ENCODE measurements at regions not wholly inside any gene's neighbourhood (a gene's known extent, or its start where the extent isn't known, plus 50 kb on each side); places are given as distances from the start of the nearest gene placed in this dataset.

- no peaks in the 10 kb centered on the region for H3K36me3 ChIP-seq (replicated peaks in 1 of 2; ENCODE audit: control extremely low read depth in 1 of 2, control insufficient read depth in 1 of 2, extremely low read depth in 1 of 2, insufficient read depth in 2 of 2, low read length in 1 of 2)
- CTCF ChIA-PET = interaction anchor here (0.6 to 2.3 kb wide), 8 partner anchors 144 to 961 kb away, joined by 3 to 13 read pairs (median 8); no protein-coding TSS in a partner anchor
- H3K4me2 ChIP-seq (replicated peaks; ENCODE audit: low read depth, low read length, poor library complexity, severe bottlenecking) = peak overlapping the region; percentile 64
- peaks cover 20 to 26% of the 10 kb centered on the region in 2 donors for H3K4me1 ChIP-seq (ENCODE audit: control insufficient read depth in 2 of 2, insufficient read depth in 2 of 2, low read length in 2 of 2)
- Mint-ChIP-seq H3K27ac (no peak overlapping the region), H3K9me3 (ENCODE audit: insufficient read depth) (no peaks in the 10 kb centered on the region), H3K4me3 (peak overlapping the region; percentile 30), H3K4me1 (peaks cover 31% of the 10 kb centered on the region), H3K27me3 (no peaks in the 10 kb centered on the region)
- WGBS (ENCODE audit: insufficient coverage) = no CpG with 5 or more reads among the region's 5 CpGs
- H3K27me3 ChIP-seq (replicated peaks in 1 of 4; ENCODE audit: control extremely low read depth in 1 of 4, control insufficient read depth in 3 of 4, insufficient read depth in 4 of 4, low read length in 3 of 4) = no peaks in the 10 kb centered on the region
- no peak overlapping the region for H3K4me3 ChIP-seq (ENCODE audit: control extremely low read depth in 1 of 5, extremely low read depth in 1 of 5, insufficient read depth in 1 of 5, low read depth in 2 of 5, low read length in 4 of 5)
- H3K9ac ChIP-seq (ENCODE audit: low read length) = no peak overlapping the region
- DNase-seq (peak; percentile 64), ATAC-seq (ENCODE audit: low read depth) (no peak)
- no peaks in the 10 kb centered on the region for H3K79me2 ChIP-seq (ENCODE audit: control insufficient read depth, insufficient read depth, low read length)
- POLR2A ChIA-PET = no interaction called here
- intact Hi-C loops (cut with micrococcal nuclease) = loop anchor here (1.0 to 10.0 kb wide), 6 partner anchors 143 to 840 kb away; no protein-coding TSS in a partner anchor
- no peak overlapping the region for H3K27ac ChIP-seq (ENCODE audit: low read length in 2 of 2)
- no peaks in the 10 kb centered on the region for H4K20me1 ChIP-seq (ENCODE audit: control insufficient read depth, insufficient read depth, low read length, poor library complexity, severe bottlenecking)
- TF ChIP-seq CTCF (IDR thresholded peaks at IDR 0.05) (peak; percentile 93), EZH2 (IDR thresholded peaks at IDR 0.05; ENCODE audit: borderline replicate concordance, insufficient read depth, low read depth, low read length, poor library complexity, severe bottlenecking) (no peak)
- peaks cover 0 to 3% (median 0%) of the 10 kb centered on the region in 3 donors for H3K9me3 ChIP-seq (ENCODE audit: control extremely low read depth in 1 of 3, control insufficient read depth in 2 of 3, insufficient read depth in 1 of 3, low read length in 2 of 3)
- no peak overlapping the region for H2AFZ ChIP-seq (ENCODE audit: insufficient read depth, low read depth, low read length, poor library complexity, severe bottlenecking)
Observed at GRCh38 chr10:61284222-61284890, 168.8 kb downstream of the TMEM26 start.

- H3K9me3 Mint-ChIP-seq (ENCODE audit: insufficient read depth) = no peaks in the 10 kb centered on the region
- no peaks in the 10 kb centered on the region for H4K20me1 ChIP-seq (ENCODE audit: control insufficient read depth, insufficient read depth, low read length, poor library complexity, severe bottlenecking)
- DNase-seq (no peak), ATAC-seq (ENCODE audit: low read depth) (no peak)
- H3K79me2 ChIP-seq (ENCODE audit: control insufficient read depth, insufficient read depth, low read length) = no peaks in the 10 kb centered on the region
- H2AFZ ChIP-seq (ENCODE audit: insufficient read depth, low read depth, low read length, poor library complexity, severe bottlenecking) = no peak overlapping the region
- H3K9ac ChIP-seq (ENCODE audit: low read length) = no peak overlapping the region
- H3K4me1 ChIP-seq (ENCODE audit: control insufficient read depth in 2 of 2, insufficient read depth in 2 of 2, low read length in 2 of 2) = peaks cover 20 to 26% of the 10 kb centered on the region in 2 donors
- H3K4me2 ChIP-seq (replicated peaks; ENCODE audit: low read depth, low read length, poor library complexity, severe bottlenecking) = peak overlapping the region; percentile 64
- intact Hi-C loops (cut with micrococcal nuclease) = loop anchor here (1.0 to 10.0 kb wide), 6 partner anchors 142 to 839 kb away; no protein-coding TSS in a partner anchor
- H3K9me3 ChIP-seq (ENCODE audit: control extremely low read depth in 1 of 3, control insufficient read depth in 2 of 3, insufficient read depth in 1 of 3, low read length in 2 of 3) = peaks cover 0 to 3% (median 0%) of the 10 kb centered on the region in 3 donors
- H3K27me3 ChIP-seq (replicated peaks in 1 of 4; ENCODE audit: control extremely low read depth in 1 of 4, control insufficient read depth in 3 of 4, insufficient read depth in 4 of 4, low read length in 3 of 4) = no peaks in the 10 kb centered on the region
- H3K27ac Mint-ChIP-seq = no peak overlapping the region
- WGBS (ENCODE audit: insufficient coverage) = no CpG with 5 or more reads among the region's 3 CpGs
- H3K27me3 Mint-ChIP-seq = no peaks in the 10 kb centered on the region
- ChIA-PET CTCF (interaction anchor here (0.6 to 2.3 kb wide), 7 partner anchors 143 to 962 kb away, joined by 3 to 13 read pairs (median 7); no protein-coding TSS in a partner anchor), POLR2A (no interaction called here)
- no peak overlapping the region for H3K4me3 ChIP-seq (ENCODE audit: control extremely low read depth in 1 of 5, extremely low read depth in 1 of 5, insufficient read depth in 1 of 5, low read depth in 2 of 5, low read length in 4 of 5)
- peaks cover 33% of the 10 kb centered on the region for H3K4me1 Mint-ChIP-seq
- H3K4me3 Mint-ChIP-seq = no peak overlapping the region
- H3K27ac ChIP-seq (ENCODE audit: low read length in 2 of 2) = no peak overlapping the region
- no peaks in the 10 kb centered on the region for H3K36me3 ChIP-seq (replicated peaks in 1 of 2; ENCODE audit: control extremely low read depth in 1 of 2, control insufficient read depth in 1 of 2, extremely low read depth in 1 of 2, insufficient read depth in 2 of 2, low read length in 1 of 2)
- TF ChIP-seq EZH2 (IDR thresholded peaks at IDR 0.05; ENCODE audit: borderline replicate concordance, insufficient read depth, low read depth, low read length, poor library complexity, severe bottlenecking) = no peak
- TF ChIP-seq CTCF (IDR thresholded peaks at IDR 0.05) = no peak
Observed at GRCh38 chr10:61283481-61284221, 169.5 kb downstream of the TMEM26 start.

Measured in B cell (primary cell).